ENCODE measurements at regions not wholly inside any gene's neighbourhood (a gene's known extent, or its start where the extent isn't known, plus 50 kb on each side); places are given as distances from the start of the nearest gene placed in this dataset.
"Not testable (repeated sequence)": the region's sequence is repeated elsewhere in the genome, so short reads cannot be mapped to it uniquely, and the experiment has no call there.

- DNase-seq: no peak
Measured at GRCh38 chr18:46179306-46179705, 75.1 kb downstream of the HAUS1 start.

GRCh38 chr18:46182633-46183358, 78.6 kb downstream of the HAUS1 start:
- DNase-seq: no peak

- not testable (repeated sequence) for DNase-seq
Measured at GRCh38 chr18:46184296-46184695, 80.1 kb downstream of the HAUS1 start.

- no peak for DNase-seq
Measured at GRCh38 chr18:46184727-46185126, 80.5 kb downstream of the HAUS1 start.

- DNase-seq: no peak
Measured at GRCh38 chr18:46190667-46191066, 86.5 kb downstream of the HAUS1 start.

GRCh38 chr18:46196627-46197243, 92.5 kb downstream of the HAUS1 start:
- DNase-seq: no peak

GRCh38 chr18:46199515-46200147, 95.4 kb downstream of the HAUS1 start:
- DNase-seq: no peak

- not testable (repeated sequence) for DNase-seq
Measured at GRCh38 chr18:46200178-46201055, 96.2 kb downstream of the HAUS1 start.

- no peak for DNase-seq
Measured at GRCh38 chr18:46204143-46204542, 100.0 kb downstream of the HAUS1 start.

GRCh38 chr18:46207985-46208384, 103.8 kb downstream of the HAUS1 start:
- DNase-seq: no peak

GRCh38 chr18:46209161-46209560, 105.0 kb downstream of the HAUS1 start:
- no peak for DNase-seq

- no peak for DNase-seq
Measured at GRCh38 chr18:46211816-46212215, 107.6 kb downstream of the HAUS1 start.

- DNase-seq: no peak
Measured at GRCh38 chr18:46212398-46212797, 108.2 kb downstream of the HAUS1 start.

GRCh38 chr18:46213295-46213694, 109.1 kb downstream of the HAUS1 start:
- DNase-seq: no peak

- DNase-seq: no peak
Measured at GRCh38 chr18:46214435-46214834, 110.2 kb downstream of the HAUS1 start.

- DNase-seq: no peak
Measured at GRCh38 chr18:46215902-46216723, 111.9 kb downstream of the HAUS1 start.

- no peak for DNase-seq
Measured at GRCh38 chr18:46220116-46220515, 115.9 kb downstream of the HAUS1 start.

- DNase-seq: no peak
Measured at GRCh38 chr18:46222093-46222492, 117.9 kb downstream of the HAUS1 start.

- no peak for DNase-seq
Measured at GRCh38 chr18:46222710-46223360, 118.7 kb downstream of the HAUS1 start.

GRCh38 chr18:46224181-46224775, 120.1 kb downstream of the HAUS1 start:
- DNase-seq: no peak

GRCh38 chr18:46226461-46226860, 122.3 kb downstream of the HAUS1 start:
- DNase-seq: no peak

Measured in CD4-positive, alpha-beta T cell treated with Interleukin-15 for 1 hour (primary cell).